Chondrocyte (in vitro differentiated cells): ENCODE measurements at regions not wholly inside any gene's neighbourhood (a gene's known extent, or its start where the extent isn't known, plus 50 kb on each side); places are given as distances from the start of the nearest gene placed in this dataset.
A peak's percentile ranks its signal among the peaks of the same experiment; 100 is the strongest.

Experiments
- DNase-seq: peaks from one replicate; pipeline ENCODE4 v3.0.0; 2021; ENCODE audit warnings: mixed read lengths, low spot score
- H3K27ac Mint-ChIP-seq: one replicate; pipeline ENCODE4 v1.8.0; 2021; ENCODE audit warnings: mild to moderate bottlenecking, moderate library complexity, mixed read lengths; ENCODE audit not compliant: unreplicated experiment
- H3K27me3 Mint-ChIP-seq: 2 replicates; pipeline ENCODE4 v1.8.0; 2021; ENCODE audit warnings: low read depth, mixed read lengths
- H3K36me3 Mint-ChIP-seq: 2 replicates; pipeline ENCODE4 v1.8.0; 2021; ENCODE audit warnings: low read depth, mixed read lengths
- H3K4me1 Mint-ChIP-seq: 2 replicates; pipeline ENCODE4 v1.8.0; 2021; ENCODE audit warnings: low read depth, mild to moderate bottlenecking, mixed read lengths
- H3K4me3 Mint-ChIP-seq: one replicate; pipeline ENCODE4 v1.8.0; 2021; ENCODE audit warnings: mild to moderate bottlenecking, moderate library complexity, mixed read lengths; ENCODE audit not compliant: unreplicated experiment
- H3K9me3 Mint-ChIP-seq: 2 replicates; pipeline ENCODE4 v1.8.0; 2021; ENCODE audit warnings: low read depth, mixed read lengths
- TF ChIP-seq, protein P1 (sequence below): fragments of 200-600 bp; sonication (generic); IDR thresholded peaks from 2 replicates; pipeline ENCODE4 v1.5.0; 2021; ENCODE audit warnings: antibody characterized with exemption, mild to moderate bottlenecking, moderate library complexity

DNA sequence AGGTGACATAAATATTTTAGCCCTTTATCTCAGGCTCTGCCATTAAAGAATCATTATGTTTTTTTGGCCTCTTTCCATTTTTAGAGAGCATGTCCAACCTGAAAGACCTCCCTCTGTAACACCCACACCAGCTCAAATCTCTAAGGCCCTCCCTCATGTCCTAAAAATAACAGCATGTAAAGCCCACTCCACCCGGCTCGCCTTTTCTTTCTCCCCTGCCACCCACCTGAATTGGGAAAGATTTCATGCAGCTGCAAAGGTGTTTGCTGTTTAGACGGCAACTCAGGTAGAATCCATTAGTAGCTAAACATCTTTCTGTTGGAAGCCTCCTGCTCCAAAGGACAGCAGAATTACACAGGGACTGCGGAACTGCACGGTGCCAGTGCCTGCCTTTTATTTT lies 79.9 kb downstream of the DMRTA2 start:
- Mint-ChIP-seq H3K9me3 (peaks cover 8% of the 10 kb centered on the region), H3K4me1 (no peaks in the 10 kb centered on the region), H3K27me3 (peaks cover 51% of the 10 kb centered on the region), H3K4me3 (no peak overlapping the region), H3K27ac (no peak overlapping the region), H3K36me3 (peaks cover 4% of the 10 kb centered on the region)
- no peak for DNase-seq
- TF ChIP-seq, protein P1, sequence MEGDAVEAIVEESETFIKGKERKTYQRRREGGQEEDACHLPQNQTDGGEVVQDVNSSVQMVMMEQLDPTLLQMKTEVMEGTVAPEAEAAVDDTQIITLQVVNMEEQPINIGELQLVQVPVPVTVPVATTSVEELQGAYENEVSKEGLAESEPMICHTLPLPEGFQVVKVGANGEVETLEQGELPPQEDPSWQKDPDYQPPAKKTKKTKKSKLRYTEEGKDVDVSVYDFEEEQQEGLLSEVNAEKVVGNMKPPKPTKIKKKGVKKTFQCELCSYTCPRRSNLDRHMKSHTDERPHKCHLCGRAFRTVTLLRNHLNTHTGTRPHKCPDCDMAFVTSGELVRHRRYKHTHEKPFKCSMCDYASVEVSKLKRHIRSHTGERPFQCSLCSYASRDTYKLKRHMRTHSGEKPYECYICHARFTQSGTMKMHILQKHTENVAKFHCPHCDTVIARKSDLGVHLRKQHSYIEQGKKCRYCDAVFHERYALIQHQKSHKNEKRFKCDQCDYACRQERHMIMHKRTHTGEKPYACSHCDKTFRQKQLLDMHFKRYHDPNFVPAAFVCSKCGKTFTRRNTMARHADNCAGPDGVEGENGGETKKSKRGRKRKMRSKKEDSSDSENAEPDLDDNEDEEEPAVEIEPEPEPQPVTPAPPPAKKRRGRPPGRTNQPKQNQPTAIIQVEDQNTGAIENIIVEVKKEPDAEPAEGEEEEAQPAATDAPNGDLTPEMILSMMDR, result no peak

DNA sequence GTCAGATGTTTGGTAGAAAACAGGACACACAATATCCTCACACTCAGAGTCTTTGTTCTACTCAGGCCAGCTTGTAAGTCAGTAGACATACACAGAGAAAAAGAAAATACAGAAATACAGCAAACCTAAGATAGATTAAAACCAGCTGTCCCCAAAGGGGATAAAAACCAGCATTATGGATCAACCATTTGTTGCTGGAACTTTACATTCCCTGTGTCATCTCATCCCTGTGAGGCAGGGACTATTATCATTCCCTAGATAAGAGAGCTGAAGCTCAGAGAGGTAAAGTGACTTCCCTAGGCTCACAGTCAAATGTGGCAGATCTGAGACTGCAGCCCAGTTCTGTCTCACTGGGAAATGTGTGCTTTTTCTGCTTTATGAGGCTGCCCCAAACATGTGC lies 80.7 kb downstream of the DMRTA2 start:
- TF ChIP-seq, protein P1, result no peak
- H3K4me1 Mint-ChIP-seq, result no peaks in the 10 kb centered on the region
- peaks cover 53% of the 10 kb centered on the region for H3K27me3 Mint-ChIP-seq
- H3K9me3 Mint-ChIP-seq, result peaks cover 8% of the 10 kb centered on the region
- H3K36me3 Mint-ChIP-seq, result peaks cover 4% of the 10 kb centered on the region
- H3K4me3 Mint-ChIP-seq, result no peak overlapping the region
- no peak for DNase-seq
- no peak overlapping the region for H3K27ac Mint-ChIP-seq

DNA sequence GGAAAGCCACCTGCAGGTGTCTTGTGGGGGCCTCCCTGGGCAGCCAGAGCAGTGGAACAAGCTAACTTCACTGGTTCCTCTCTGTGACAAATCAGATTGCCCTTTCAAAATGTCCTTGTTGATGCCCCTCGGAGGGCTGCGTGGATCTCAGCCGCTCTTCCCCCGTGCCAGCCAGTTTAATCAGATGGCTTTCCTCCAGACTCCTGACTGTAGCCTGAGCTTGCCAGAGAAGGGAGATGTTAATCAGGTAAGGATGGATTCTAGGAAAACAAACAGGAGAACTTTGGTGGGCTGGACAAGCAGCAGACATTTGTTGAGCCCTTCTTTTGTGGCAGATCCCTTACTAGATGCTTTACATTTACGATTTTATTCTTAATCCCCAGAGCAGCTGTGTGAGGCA lies 88.2 kb downstream of the DMRTA2 start:
- peaks cover 7% of the 10 kb centered on the region for H3K4me1 Mint-ChIP-seq
- TF ChIP-seq, protein P1, result no peak
- no peak overlapping the region for H3K4me3 Mint-ChIP-seq
- peaks cover 4% of the 10 kb centered on the region for H3K9me3 Mint-ChIP-seq
- no peak for DNase-seq
- H3K36me3 Mint-ChIP-seq, result peaks cover 3% of the 10 kb centered on the region
- no peak overlapping the region for H3K27ac Mint-ChIP-seq
- peaks cover 63% of the 10 kb centered on the region for H3K27me3 Mint-ChIP-seq

DNA sequence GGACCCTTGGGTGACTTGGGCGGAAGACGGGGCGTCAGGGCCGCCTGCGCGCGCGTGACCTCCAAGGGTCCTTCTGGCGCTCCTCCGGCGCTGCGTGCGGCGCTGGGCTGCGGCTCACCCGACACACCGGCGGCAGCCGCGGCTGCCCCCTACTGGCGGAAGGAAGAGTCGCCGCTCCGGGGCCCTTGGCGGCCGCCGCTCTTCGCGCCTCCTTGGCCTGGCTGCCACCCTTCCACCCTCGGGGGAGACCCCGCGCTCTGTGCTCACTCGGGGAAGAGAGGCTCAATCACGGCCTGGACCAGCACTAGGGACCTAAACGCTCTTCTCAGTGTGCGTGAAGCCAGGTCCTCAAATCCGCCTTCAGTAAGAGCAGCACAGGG lies 89.7 kb downstream of the DMRTA2 start:
- TF ChIP-seq, protein P1, result peak; percentile 71
- peak overlapping the region; percentile 42 for H3K4me3 Mint-ChIP-seq

DNA sequence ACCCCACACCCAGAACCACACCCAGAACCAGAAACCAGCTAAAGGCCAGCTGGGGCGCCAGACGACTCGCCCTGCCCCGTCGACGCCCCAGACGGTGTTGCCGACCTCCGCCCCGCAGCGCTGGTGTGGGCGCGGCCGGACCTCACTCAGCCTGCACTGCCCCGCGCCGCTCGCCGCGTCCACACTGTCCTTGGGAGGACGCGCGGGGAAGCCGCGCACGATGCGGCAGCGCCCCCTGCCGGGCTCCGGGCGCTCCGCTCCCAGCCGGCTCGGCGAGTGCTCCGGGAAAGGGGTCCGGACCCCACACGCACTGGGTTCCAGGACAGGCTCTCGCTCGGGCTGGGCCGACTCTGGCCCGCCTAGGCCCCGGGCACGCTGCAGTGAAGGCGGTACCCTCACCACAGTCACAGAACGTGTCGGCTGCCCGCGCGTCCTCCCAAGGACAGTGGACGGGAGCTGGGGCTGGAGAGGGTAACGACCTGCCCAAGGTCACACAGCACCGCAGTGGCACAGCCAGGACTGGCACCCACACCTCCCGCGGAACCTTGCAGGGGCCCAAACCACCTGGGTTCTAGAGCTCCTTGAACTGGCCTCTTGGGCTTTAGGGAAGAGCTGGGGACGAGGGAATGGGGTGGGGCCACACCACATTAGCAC lies 90.2 kb downstream of the DMRTA2 start:
- Mint-ChIP-seq H3K36me3 (no peaks in the 10 kb centered on the region), H3K4me3 (peak overlapping the region; percentile 46), H3K4me1 (peaks cover 7% of the 10 kb centered on the region), H3K27me3 (peaks cover 56% of the 10 kb centered on the region), H3K9me3 (no peaks in the 10 kb centered on the region), H3K27ac (no peak overlapping the region)
- TF ChIP-seq, protein P1, result peak; percentile 79
- no peak for DNase-seq

More for the DNA sequence above, 89.7 kb downstream of the DMRTA2 start:
- peaks cover 60% of the 10 kb centered on the region for H3K27me3 Mint-ChIP-seq
- peaks cover under 1% of the 10 kb centered on the region for H3K9me3 Mint-ChIP-seq
- no peaks in the 10 kb centered on the region for H3K36me3 Mint-ChIP-seq
- peaks cover 7% of the 10 kb centered on the region for H3K4me1 Mint-ChIP-seq
- no peak for DNase-seq
- H3K27ac Mint-ChIP-seq, result no peak overlapping the region
